HEK293 (cell line): ENCODE measurements at regions not wholly inside any gene's neighbourhood (a gene's known extent, or its start where the extent isn't known, plus 50 kb on each side); places are given as distances from the start of the nearest gene placed in this dataset.

Source experiments
- CTCF ChIA-PET: fragments of 350-600 bp; formaldehyde crosslinking; extraction: SDS; loops from one replicate; lab custom pipeline; 2021; ENCODE audit warnings: antibody characterized with exemption; lab: Yijun Ruan, JAX
- POLR2A ChIA-PET: fragments of 300-600 bp; formaldehyde crosslinking; extraction: SDS; loops from one replicate; lab custom pipeline; 2020; ENCODE audit warnings: antibody characterized with exemption, inconsistent platforms; lab: Yijun Ruan, JAX
- H3K27ac ChIP-seq: fragments of 200-500 bp; sonication (Bioruptor generic); 2 replicates; pipeline ENCODE4 v1.5.1; 2014; ENCODE audit warnings: low read depth, low read length, control low read depth, inconsistent platforms; ENCODE audit errors: extremely low read depth
- H3K36me3 ChIP-seq, 2 experiments: fragments of 200-500 bp in 1 of 2; sonication (Bioruptor generic) in 1 of 2; 1 replicate in 1 of 2; 2 replicates in 1 of 2; pipeline ENCODE4 v1.5.1; 2014 to 2017; ENCODE audit warnings: inconsistent platforms in 2 of 2, low read length in 2 of 2; ENCODE audit not compliant: control insufficient read depth in 2 of 2, insufficient read depth in 1 of 2
- H3K4me1 ChIP-seq: fragments of 200-500 bp; sonication (Bioruptor generic); 2 replicates; pipeline ENCODE4 v1.5.1; 2014; ENCODE audit warnings: mild to moderate bottlenecking, low read length, inconsistent platforms; ENCODE audit not compliant: control insufficient read depth, insufficient read depth
- H3K4me3 ChIP-seq: 2 replicates; pipeline ENCODE4 v1.5.1; 2011; ENCODE audit warnings: low read depth, mild to moderate bottlenecking, control low read depth, low read length, moderate library complexity
- H3K9me3 ChIP-seq: fragments of 200-500 bp; sonication (Bioruptor generic); 2 replicates; pipeline ENCODE4 v1.5.1; 2014; ENCODE audit warnings: low read depth, low read length, inconsistent platforms; ENCODE audit not compliant: control insufficient read depth, insufficient read depth
- KLF16 ChIP-seq: fragments of 450-650 bp; formaldehyde crosslinking; IDR thresholded peaks from 2 replicates; pipeline ENCODE4 v1.5.1; 2017; ENCODE audit warnings: missing biosample characterization, missing genetic modification characterization
- KLF8 ChIP-seq: fragments of 450-650 bp; formaldehyde crosslinking; IDR thresholded peaks from 2 replicates; pipeline ENCODE4 v1.5.1; 2016; ENCODE audit warnings: missing biosample characterization, missing genetic modification characterization
- MYNN ChIP-seq: fragments of 450-650 bp; formaldehyde crosslinking; IDR thresholded peaks from 2 replicates; pipeline ENCODE4 v1.5.1; 2016; ENCODE audit warnings: missing biosample characterization, missing genetic modification characterization, borderline replicate concordance
- PRDM1 ChIP-seq: fragments of 450-650 bp; formaldehyde crosslinking; IDR thresholded peaks from 2 replicates; pipeline ENCODE4; 2016; ENCODE audit warnings: missing biosample characterization, missing genetic modification characterization
- SALL2 ChIP-seq: fragments of 450-650 bp; formaldehyde crosslinking; IDR thresholded peaks from 2 replicates; pipeline ENCODE4 v1.5.0; 2017; ENCODE audit warnings: missing biosample characterization, mild to moderate bottlenecking, missing genetic modification characterization, borderline replicate concordance
- SP2 ChIP-seq: fragments of 450-650 bp; formaldehyde crosslinking; IDR thresholded peaks from 2 replicates; pipeline ENCODE4 v1.5.1; 2016; ENCODE audit warnings: missing biosample characterization, missing genetic modification characterization
- SP3 ChIP-seq: fragments of 450-650 bp; formaldehyde crosslinking; IDR thresholded peaks from 2 replicates; pipeline ENCODE4 v1.5.1; 2016; ENCODE audit warnings: missing biosample characterization, missing genetic modification characterization
- ZBTB20 ChIP-seq: fragments of 450-650 bp; formaldehyde crosslinking; IDR thresholded peaks from 2 replicates; pipeline ENCODE4 v1.5.1; 2016; ENCODE audit warnings: missing biosample characterization, missing genetic modification characterization
- ZNF184 ChIP-seq: fragments of 450-650 bp; IDR thresholded peaks from 2 replicates; pipeline ENCODE4 v1.5.1; 2018; ENCODE audit warnings: missing biosample characterization, mild to moderate bottlenecking, missing genetic modification characterization
- ZNF248 ChIP-seq: fragments of 450-650 bp; formaldehyde crosslinking; IDR thresholded peaks from 2 replicates; pipeline ENCODE4 v1.5.1; 2017; ENCODE audit warnings: missing biosample characterization, missing genetic modification characterization
- ZNF280C ChIP-seq: fragments of 450-650 bp; formaldehyde crosslinking; IDR thresholded peaks from 2 replicates; pipeline ENCODE4 v1.5.1; 2016; ENCODE audit warnings: missing biosample characterization, missing genetic modification characterization
- ZNF292 ChIP-seq: fragments of 450-650 bp; formaldehyde crosslinking; IDR thresholded peaks from 2 replicates; pipeline ENCODE4 v1.5.1; 2016; ENCODE audit warnings: low read depth, missing biosample characterization, missing genetic modification characterization, borderline replicate concordance
- ZNF311 ChIP-seq: fragments of 450-650 bp; formaldehyde crosslinking; IDR thresholded peaks from 2 replicates; pipeline ENCODE4 v1.5.1; 2017; ENCODE audit warnings: missing biosample characterization, missing genetic modification characterization, borderline replicate concordance
- ZNF423 ChIP-seq: fragments of 450-650 bp; formaldehyde crosslinking; IDR thresholded peaks from 2 replicates; pipeline ENCODE4 v1.5.1; 2016; ENCODE audit warnings: missing biosample characterization, missing genetic modification characterization
- ZNF426 ChIP-seq: fragments of 450-650 bp; formaldehyde crosslinking; IDR thresholded peaks from 2 replicates; pipeline ENCODE4 v1.5.1; 2017; ENCODE audit warnings: missing biosample characterization, missing genetic modification characterization, mild to moderate bottlenecking, inconsistent platforms, moderate library complexity
- ZNF518A ChIP-seq: fragments of 450-650 bp; formaldehyde crosslinking; conservative IDR thresholded peaks from 2 replicates; pipeline ENCODE4 v1.5.1; 2016; ENCODE audit warnings: low read depth, missing biosample characterization, missing genetic modification characterization
- ZNF544 ChIP-seq: fragments of 450-650 bp; formaldehyde crosslinking; IDR thresholded peaks from 2 replicates; pipeline ENCODE4 v1.5.0; 2017; ENCODE audit warnings: missing biosample characterization, missing genetic modification characterization
- ZNF555 ChIP-seq: fragments of 450-650 bp; formaldehyde crosslinking; conservative IDR thresholded peaks from 2 replicates; pipeline ENCODE4 v1.5.1; 2017; ENCODE audit warnings: missing biosample characterization, mild to moderate bottlenecking, missing genetic modification characterization, inconsistent platforms
- ZNF560 ChIP-seq: fragments of 450-650 bp; formaldehyde crosslinking; IDR thresholded peaks from 2 replicates; pipeline ENCODE4 v1.5.1; 2017; ENCODE audit warnings: missing biosample characterization, missing genetic modification characterization, borderline replicate concordance
- ZNF629 ChIP-seq: fragments of 450-650 bp; formaldehyde crosslinking; IDR thresholded peaks from 2 replicates; pipeline ENCODE4 v1.5.1; 2017; ENCODE audit warnings: missing biosample characterization, missing genetic modification characterization
- ZNF776 ChIP-seq: fragments of 450-650 bp; formaldehyde crosslinking; IDR thresholded peaks from 2 replicates; pipeline ENCODE4 v1.5.0; 2017; ENCODE audit warnings: missing biosample characterization, missing genetic modification characterization, borderline replicate concordance
- ZSCAN16 ChIP-seq: fragments of 450-650 bp; formaldehyde crosslinking; IDR thresholded peaks from 2 replicates; pipeline ENCODE4 v1.5.1; 2016; ENCODE audit warnings: missing biosample characterization, missing genetic modification characterization
- ZSCAN4 ChIP-seq: fragments of 450-650 bp; formaldehyde crosslinking; IDR thresholded peaks from 2 replicates; pipeline ENCODE4 v1.5.1; 2017; ENCODE audit warnings: missing biosample characterization, missing genetic modification characterization

- no peak for TF ChIP-seq ZNF423 (tag by site-specific recombination)
- TF ChIP-seq ZNF311 (tag by site-specific recombination) = no peak
- no peak for TF ChIP-seq ZNF555 (tag by site-specific recombination)
Measured at GRCh38 chr2:167342769-167343168, 454.5 kb downstream of the XIRP2 start (continued).

GRCh38 chr2:167340322-167340721, 452.0 kb downstream of the XIRP2 start:
- no peak overlapping the region for H3K27ac ChIP-seq
- no peaks in the 10 kb centered on the region for H3K9me3 ChIP-seq
- no peak overlapping the region for H3K4me3 ChIP-seq
- CTCF ChIA-PET = interaction anchor here (0.6 to 1.4 kb wide), 4 partner anchors 11 to 779 kb away, joined by 3 to 5 read pairs (median 4); no protein-coding TSS in a partner anchor
- H3K4me1 ChIP-seq = no peaks in the 10 kb centered on the region
- no peaks in the 10 kb centered on the region for H3K36me3 ChIP-seq
- POLR2A ChIA-PET = no interaction called here
- TF ChIP-seq ZNF426 (no peak), ZNF560 (tag by site-specific recombination) (no peak), ZNF629 (tag by site-specific recombination) (no peak), SALL2 (tag by site-specific recombination) (no peak), ZBTB20 (no peak), SP3 (tag by site-specific recombination) (no peak), ZNF248 (tag by site-specific recombination) (no peak), ZNF544 (tag by site-specific recombination) (no peak), PRDM1 (tag by site-specific recombination) (no peak), ZNF184 (tag by site-specific recombination) (no peak), KLF8 (tag by site-specific recombination) (no peak), ZNF776 (tag by site-specific recombination) (no peak), ZSCAN16 (tag by site-specific recombination) (no peak), SP2 (tag by site-specific recombination) (no peak), ZNF518A (tag by site-specific recombination) (no peak), ZNF292 (tag by site-specific recombination) (no peak), ZSCAN4 (tag by site-specific recombination) (no peak), MYNN (tag by site-specific recombination) (no peak), KLF16 (tag by site-specific recombination) (no peak), ZNF280C (no peak)
